ENCODE measurements at regions not wholly inside any gene's neighbourhood (a gene's known extent, or its start where the extent isn't known, plus 50 kb on each side); places are given as distances from the start of the nearest gene placed in this dataset.

GRCh38 chr2:215848146-215848545 lies 165.2 kb downstream of the MREG start:
- H3K36me3 ChIP-seq (ENCODE audit: control insufficient read depth in 2 of 2, insufficient read depth in 2 of 2, low read length in 1 of 2), result no peaks in the 10 kb centered on the region
- CTCF ChIA-PET, result no interaction called here
- TF ChIP-seq SUPT20H (IDR thresholded peaks at IDR 0.05; ENCODE audit: borderline replicate concordance, control insufficient read depth, low read depth, low read length) (no peak), SMAD1 (IDR thresholded peaks at IDR 0.05; ENCODE audit: low read depth, partially characterized antibody) (no peak), EZH2 (IDR thresholded peaks at IDR 0.05; ENCODE audit: borderline replicate concordance, control insufficient read depth, low read depth, low read length) (no peak), HDAC2 (IDR thresholded peaks at IDR 0.05) (no peak)
- WGBS (ENCODE audit: insufficient coverage, insufficient replicate concordance, low lambda C conversion rate, missing lambda C conversion rate), result 91% methylated on average over 3 of the region's 3 CpGs
- DNase-seq (ENCODE audit: low read depth, low spot score) (no peak), FAIRE-seq (no peak), ATAC-seq (no peak)
- no peak overlapping the region for H3K27ac ChIP-seq (ENCODE audit: control insufficient read depth, insufficient read depth)
- SMC1A ChIA-PET (ENCODE audit: uncharacterized antibody, unreplicated experiment), result interaction anchor here (3.6 to 3.9 kb wide), 2 partner anchors 33 to 65 kb away, joined by 18 to 23 read pairs; no protein-coding TSS in a partner anchor
- no peaks in the 10 kb centered on the region for H3K79me2 ChIP-seq (ENCODE audit: control insufficient read depth, insufficient read depth, low read length)
- H3K9ac ChIP-seq (ENCODE audit: control insufficient read depth, insufficient read depth, low read length), result no peak overlapping the region
- POLR2A ChIA-PET, result no interaction called here
- no peaks in the 10 kb centered on the region for H4K20me1 ChIP-seq (ENCODE audit: control insufficient read depth, insufficient read depth)
- H3K4me3 ChIP-seq, result no peak overlapping the region
- H3K4me2 ChIP-seq (ENCODE audit: control insufficient read depth, insufficient read depth), result no peak overlapping the region
- intact Hi-C loops (cut with micrococcal nuclease; ENCODE audit: unreplicated experiment), result no loop called here
- RAD21 ChIA-PET (ENCODE audit: unreplicated experiment), result no interaction called here
- H3K4me1 ChIP-seq (ENCODE audit: control insufficient read depth, insufficient read depth, low read length), result peaks cover 15% of the 10 kb centered on the region
- H2AFZ ChIP-seq (ENCODE audit: control insufficient read depth, low read depth, low read length), result no peak overlapping the region
- no TSS peak for BruUV-seq (replicated peaks)
- no peaks in the 10 kb centered on the region; the same call in 2 of the 3 replicates for H3K9me3 ChIP-seq (replicated peaks; ENCODE audit: control insufficient read depth, insufficient read depth, low read length)
- in situ Hi-C loops (cut with MboI), result no loop called here
- no peaks in the 10 kb centered on the region for H3K27me3 ChIP-seq (replicated peaks in 1 of 2; ENCODE audit: control insufficient read depth in 2 of 2, insufficient read depth in 2 of 2, low read length in 1 of 2)

DNA sequence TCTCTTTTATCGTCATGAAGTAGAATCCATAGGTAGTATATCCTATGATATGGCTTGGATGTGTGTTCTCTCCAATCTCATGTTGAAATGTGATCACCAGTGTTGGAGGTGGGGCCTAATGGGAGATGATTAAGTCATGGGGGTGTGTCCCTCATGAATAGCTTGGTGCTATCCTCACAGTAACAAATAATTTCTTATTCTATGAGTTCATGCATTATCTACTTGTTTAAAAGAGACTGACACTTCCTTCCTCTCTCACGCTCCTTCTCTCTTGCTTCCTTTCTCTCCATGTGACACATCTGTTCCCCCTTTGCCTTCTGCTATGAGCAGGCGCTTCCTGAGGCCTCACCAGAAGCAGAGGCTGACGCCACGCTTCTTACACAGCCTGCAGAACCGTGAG lies 165.6 kb downstream of the MREG start:
- RAD21 ChIA-PET (ENCODE audit: unreplicated experiment), result no interaction called here
- Histone ChIP-seq H3K9me3 (replicated peaks; ENCODE audit: control insufficient read depth, insufficient read depth, low read length) (no peaks in the 10 kb centered on the region; the same call in 2 of the 3 replicates), H3K27ac (ENCODE audit: control insufficient read depth, insufficient read depth) (no peak overlapping the region), H3K36me3 (ENCODE audit: control insufficient read depth in 2 of 2, insufficient read depth in 2 of 2, low read length in 1 of 2) (no peaks in the 10 kb centered on the region), H3K4me1 (ENCODE audit: control insufficient read depth, insufficient read depth, low read length) (peaks cover 15% of the 10 kb centered on the region), H3K9ac (ENCODE audit: control insufficient read depth, insufficient read depth, low read length) (no peak overlapping the region), H3K4me3 (no peak overlapping the region), H3K79me2 (ENCODE audit: control insufficient read depth, insufficient read depth, low read length) (no peaks in the 10 kb centered on the region), H3K4me2 (ENCODE audit: control insufficient read depth, insufficient read depth) (no peak overlapping the region), H2AFZ (ENCODE audit: control insufficient read depth, low read depth, low read length) (no peak overlapping the region), H4K20me1 (ENCODE audit: control insufficient read depth, insufficient read depth) (no peaks in the 10 kb centered on the region), H3K27me3 (replicated peaks in 1 of 2; ENCODE audit: control insufficient read depth in 2 of 2, insufficient read depth in 2 of 2, low read length in 1 of 2) (no peaks in the 10 kb centered on the region)
- DNase-seq (ENCODE audit: low read depth, low spot score) (no peak), FAIRE-seq (no peak), ATAC-seq (no peak)
- SMC1A ChIA-PET (ENCODE audit: uncharacterized antibody, unreplicated experiment), result interaction anchor here (3.6 to 3.9 kb wide), 2 partner anchors 33 to 66 kb away, joined by 18 to 23 read pairs; no protein-coding TSS in a partner anchor
- in situ Hi-C loops (cut with MboI) (no loop called here), intact Hi-C loops (cut with micrococcal nuclease; ENCODE audit: unreplicated experiment) (no loop called here)
- 48% methylated on average over 6 of the region's 6 CpGs for WGBS (ENCODE audit: insufficient coverage, insufficient replicate concordance, low lambda C conversion rate, missing lambda C conversion rate)
- POLR2A ChIA-PET, result interaction anchor here (0.6 kb wide), 1 partner anchor 500 kb away, joined by 11 read pairs; no protein-coding TSS in a partner anchor
- BruUV-seq (replicated peaks), result no TSS peak
- CTCF ChIA-PET, result no interaction called here
- TF ChIP-seq CBX5 (IDR thresholded peaks at IDR 0.05; ENCODE audit: low read depth) (no peak), CREB1 (IDR thresholded peaks at IDR 0.05; ENCODE audit: low read depth) (no peak), POU2F2 (IDR thresholded peaks at IDR 0.05; ENCODE audit: borderline replicate concordance, low read depth, low read length) (no peak), PML (IDR thresholded peaks at IDR 0.05; ENCODE audit: low read length) (no peak), MXI1 (IDR thresholded peaks at IDR 0.05; ENCODE audit: low read depth, low read length) (no peak), TBL1XR1 (IDR thresholded peaks at IDR 0.05; ENCODE audit: low read depth, low read length) (no peak), HCFC1 (IDR thresholded peaks at IDR 0.05; ENCODE audit: low read length) (no peak), NFXL1 (IDR thresholded peaks at IDR 0.05; ENCODE audit: borderline replicate concordance) (no peak), HDGF (IDR thresholded peaks at IDR 0.05) (no peak), MTA3 (IDR thresholded peaks at IDR 0.05; ENCODE audit: borderline replicate concordance, low read length) (no peak), GABPA (IDR thresholded peaks at IDR 0.05; ENCODE audit: low read depth) (no peak)
- TF ChIP-seq, protein P1, sequence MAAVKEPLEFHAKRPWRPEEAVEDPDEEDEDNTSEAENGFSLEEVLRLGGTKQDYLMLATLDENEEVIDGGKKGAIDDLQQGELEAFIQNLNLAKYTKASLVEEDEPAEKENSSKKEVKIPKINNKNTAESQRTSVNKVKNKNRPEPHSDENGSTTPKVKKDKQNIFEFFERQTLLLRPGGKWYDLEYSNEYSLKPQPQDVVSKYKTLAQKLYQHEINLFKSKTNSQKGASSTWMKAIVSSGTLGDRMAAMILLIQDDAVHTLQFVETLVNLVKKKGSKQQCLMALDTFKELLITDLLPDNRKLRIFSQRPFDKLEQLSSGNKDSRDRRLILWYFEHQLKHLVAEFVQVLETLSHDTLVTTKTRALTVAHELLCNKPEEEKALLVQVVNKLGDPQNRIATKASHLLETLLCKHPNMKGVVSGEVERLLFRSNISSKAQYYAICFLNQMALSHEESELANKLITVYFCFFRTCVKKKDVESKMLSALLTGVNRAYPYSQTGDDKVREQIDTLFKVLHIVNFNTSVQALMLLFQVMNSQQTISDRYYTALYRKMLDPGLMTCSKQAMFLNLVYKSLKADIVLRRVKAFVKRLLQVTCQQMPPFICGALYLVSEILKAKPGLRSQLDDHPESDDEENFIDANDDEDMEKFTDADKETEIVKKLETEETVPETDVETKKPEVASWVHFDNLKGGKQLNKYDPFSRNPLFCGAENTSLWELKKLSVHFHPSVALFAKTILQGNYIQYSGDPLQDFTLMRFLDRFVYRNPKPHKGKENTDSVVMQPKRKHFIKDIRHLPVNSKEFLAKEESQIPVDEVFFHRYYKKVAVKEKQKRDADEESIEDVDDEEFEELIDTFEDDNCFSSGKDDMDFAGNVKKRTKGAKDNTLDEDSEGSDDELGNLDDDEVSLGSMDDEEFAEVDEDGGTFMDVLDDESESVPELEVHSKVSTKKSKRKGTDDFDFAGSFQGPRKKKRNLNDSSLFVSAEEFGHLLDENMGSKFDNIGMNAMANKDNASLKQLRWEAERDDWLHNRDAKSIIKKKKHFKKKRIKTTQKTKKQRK (IDR thresholded peaks at IDR 0.05; ENCODE audit: low read depth, low read length), result no peak
